Endothelial cell of umbilical vein (primary cell): ENCODE measurements at regions not wholly inside any gene's neighbourhood (a gene's known extent, or its start where the extent isn't known, plus 50 kb on each side); places are given as distances from the start of the nearest gene placed in this dataset.

Source experiments
- CTCF ChIP-seq, 2 donors: IDR thresholded peaks; 1 replicate in 1 of 2; 2 replicates in 1 of 2; pipeline ENCODE4 v1.5.1; 2011; ENCODE audit warnings: low read length in 2 of 2, mild to moderate bottlenecking in 2 of 2, moderate library complexity in 2 of 2, control low read depth in 1 of 2, inconsistent platforms in 1 of 2, low read depth in 1 of 2; ENCODE audit not compliant: insufficient read depth in 1 of 2; ENCODE audit errors: extremely low read depth in 1 of 2
- FOS ChIP-seq: IDR thresholded peaks from 2 replicates; pipeline ENCODE4 v1.6.1; 2011; ENCODE audit warnings: mild to moderate bottlenecking, low read length, moderate library complexity, borderline replicate concordance; ENCODE audit not compliant: insufficient read depth
- JUN ChIP-seq: IDR thresholded peaks from 2 replicates; pipeline ENCODE4 v1.6.1; 2011; ENCODE audit warnings: borderline replicate concordance, low read depth; ENCODE audit not compliant: insufficient read length, insufficient read depth

- TF ChIP-seq CTCF (IDR thresholded peaks at IDR 0.05; ENCODE audit: extremely low read depth in 1 of 2, insufficient read depth in 1 of 2, low read depth in 1 of 2, low read length in 2 of 2) (no peak), JUN (no peak), FOS (no peak)
Observed at GRCh38 chr12:60920841-60921495, 1325.1 kb downstream of the SLC16A7 start.
